Psoas muscle (tissue), 7 donors: ENCODE measurements at regions not wholly inside any gene's neighbourhood (a gene's known extent, or its start where the extent isn't known, plus 50 kb on each side); places are given as distances from the start of the nearest gene placed in this dataset.

Source experiments
- ATAC-seq, 4 donors: fragments of 200-7000 bp; cut with Tn5 transposase; one replicate each; pipeline ENCODE4 v1.9.1; 2020; ENCODE audit warnings: moderate library complexity in 3 of 4, mild to moderate bottlenecking in 2 of 4
- DNase-seq, 2 donors: peaks; one replicate each; pipeline ENCODE4 v3.0.0-alpha.2; 2020
- H3K27ac ChIP-seq: fragments of 200-600 bp; one replicate; pipeline ENCODE4 v1.8.0; 2022
- H3K27me3 ChIP-seq, 3 donors: fragments of 200-600 bp in 1 of 3; one replicate each; pipeline versions ENCODE4 v1.6.1 to v1.8.0; 2013 to 2022; ENCODE audit warnings: low read length in 2 of 3, mild to moderate bottlenecking in 2 of 3, moderate library complexity in 1 of 3; ENCODE audit not compliant: insufficient read depth in 3 of 3
- H3K36me3 ChIP-seq, 2 donors: fragments of 200-600 bp in 1 of 2; one replicate each; pipeline versions ENCODE4 v1.6.1 to v1.8.0; 2013 to 2022; ENCODE audit warnings: low read depth in 1 of 2, mild to moderate bottlenecking in 1 of 2, moderate library complexity in 1 of 2; ENCODE audit not compliant: insufficient read depth in 1 of 2
- H3K4me1 ChIP-seq: fragments of 200-600 bp; one replicate; pipeline ENCODE4 v1.8.0; 2022
- H3K4me3 ChIP-seq: fragments of 200-600 bp; one replicate; pipeline ENCODE4 v1.8.0; 2022; ENCODE audit warnings: mild to moderate bottlenecking
- H3K9me3 ChIP-seq: fragments of 200-600 bp; one replicate; pipeline ENCODE4 v1.8.0; 2022
- WGBS, 3 donors: extraction: QIAGEN DNeasy Blood & Tissue Kit; methylation state at CpG; one replicate each; pipeline versions ENCODE4 v1.1.6 to v1.1.7; 2013; 5-methylcytosine and 5-hydroxymethylcytosine counted together
- intact Hi-C, 2 donors: fragments of 100-400 bp; cut with DNase I; formaldehyde crosslinking; loops; one replicate each; pipeline versions ENCODE4 v1.11.0 to v1.14.2; 2022
- TF ChIP-seq, protein P1 (sequence below): fragments of 200-600 bp; IDR thresholded peaks from one replicate; pipeline ENCODE4 v1.8.0; 2022; ENCODE audit warnings: antibody characterized with exemption
- donor health status: healthy with polysubstance abuse.
- donor health status: DM: no; HTN: no; CAD: no; lungs with moderate emphysema.
- donor health status: Bipolar disorder and iron deficiency.
- donor health status: healthy.
- donor health status: DM: yes; HTN: yes; CAD: no.
- donor health status: DM: no; HTN: no; CAD: no.
- donor health status: DM: yes; HTN: yes; CAD: no.

DNA sequence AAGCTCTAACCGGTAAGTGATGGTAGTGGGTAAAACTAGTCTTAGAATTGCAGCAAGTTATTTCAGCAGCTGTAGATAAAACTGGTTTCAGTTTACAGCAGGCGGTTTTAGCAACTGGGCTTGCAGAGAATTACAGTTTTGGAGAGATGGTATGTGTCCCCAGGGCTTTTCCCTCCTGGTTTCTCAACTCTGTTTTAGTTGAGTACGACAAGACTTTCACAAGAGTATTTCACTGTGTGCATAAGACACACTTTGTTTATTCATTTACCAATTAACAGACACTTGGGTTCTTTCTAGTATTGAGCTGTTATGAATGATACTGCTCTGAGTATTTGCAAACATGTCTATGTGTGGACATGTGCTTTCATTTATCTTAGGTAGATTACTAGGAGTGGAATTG lies 65.6 kb upstream of the RFX8 start:
- H3K36me3 ChIP-seq: no peaks in the 10 kb centered on the region
- intact Hi-C loops: no loop called here
- 30 to 32% (median 32%) methylated on average over 3 of the region's 3 CpGs for WGBS, 3 donors
- no peak for ATAC-seq
- no peak for DNase-seq
- H3K4me1 ChIP-seq: no peaks in the 10 kb centered on the region
- TF ChIP-seq, protein P1, sequence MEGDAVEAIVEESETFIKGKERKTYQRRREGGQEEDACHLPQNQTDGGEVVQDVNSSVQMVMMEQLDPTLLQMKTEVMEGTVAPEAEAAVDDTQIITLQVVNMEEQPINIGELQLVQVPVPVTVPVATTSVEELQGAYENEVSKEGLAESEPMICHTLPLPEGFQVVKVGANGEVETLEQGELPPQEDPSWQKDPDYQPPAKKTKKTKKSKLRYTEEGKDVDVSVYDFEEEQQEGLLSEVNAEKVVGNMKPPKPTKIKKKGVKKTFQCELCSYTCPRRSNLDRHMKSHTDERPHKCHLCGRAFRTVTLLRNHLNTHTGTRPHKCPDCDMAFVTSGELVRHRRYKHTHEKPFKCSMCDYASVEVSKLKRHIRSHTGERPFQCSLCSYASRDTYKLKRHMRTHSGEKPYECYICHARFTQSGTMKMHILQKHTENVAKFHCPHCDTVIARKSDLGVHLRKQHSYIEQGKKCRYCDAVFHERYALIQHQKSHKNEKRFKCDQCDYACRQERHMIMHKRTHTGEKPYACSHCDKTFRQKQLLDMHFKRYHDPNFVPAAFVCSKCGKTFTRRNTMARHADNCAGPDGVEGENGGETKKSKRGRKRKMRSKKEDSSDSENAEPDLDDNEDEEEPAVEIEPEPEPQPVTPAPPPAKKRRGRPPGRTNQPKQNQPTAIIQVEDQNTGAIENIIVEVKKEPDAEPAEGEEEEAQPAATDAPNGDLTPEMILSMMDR: no peak
- no peak overlapping the region for H3K4me3 ChIP-seq
- H3K27ac ChIP-seq: no peak overlapping the region
- no peaks in the 10 kb centered on the region for H3K9me3 ChIP-seq
- H3K27me3 ChIP-seq: no peaks in the 10 kb centered on the region

DNA sequence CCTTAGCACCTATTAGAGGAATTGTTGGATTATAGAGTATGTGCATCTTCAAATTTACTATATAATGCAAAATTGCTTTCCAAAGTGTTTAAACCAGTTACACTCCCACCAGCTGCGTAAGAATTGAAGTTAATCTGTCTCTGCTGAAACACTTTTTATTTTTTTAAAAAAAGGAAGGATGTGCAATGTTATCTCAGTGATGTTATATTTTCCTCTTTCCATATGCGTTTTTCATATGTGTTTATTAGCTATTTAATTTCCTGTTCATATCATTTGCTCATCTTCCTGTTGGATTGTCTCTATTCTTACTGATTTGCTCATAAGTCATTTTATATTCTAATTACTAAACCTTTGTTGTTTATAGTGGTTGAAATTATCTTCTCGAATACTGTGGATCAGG lies 63.2 kb upstream of the RFX8 start:
- Histone ChIP-seq H3K4me1 (no peaks in the 10 kb centered on the region), H3K9me3 (no peaks in the 10 kb centered on the region), H3K27ac (no peak overlapping the region), H3K4me3 (no peak overlapping the region), H3K36me3 (no peaks in the 10 kb centered on the region), H3K27me3 (no peaks in the 10 kb centered on the region)
- ATAC-seq (no peak), DNase-seq (no peak)
- 71 to 84% (median 82%) methylated on average over 3 of the region's 3 CpGs for WGBS, 3 donors
- intact Hi-C loops: no loop called here
- TF ChIP-seq, protein P1: no peak

DNA sequence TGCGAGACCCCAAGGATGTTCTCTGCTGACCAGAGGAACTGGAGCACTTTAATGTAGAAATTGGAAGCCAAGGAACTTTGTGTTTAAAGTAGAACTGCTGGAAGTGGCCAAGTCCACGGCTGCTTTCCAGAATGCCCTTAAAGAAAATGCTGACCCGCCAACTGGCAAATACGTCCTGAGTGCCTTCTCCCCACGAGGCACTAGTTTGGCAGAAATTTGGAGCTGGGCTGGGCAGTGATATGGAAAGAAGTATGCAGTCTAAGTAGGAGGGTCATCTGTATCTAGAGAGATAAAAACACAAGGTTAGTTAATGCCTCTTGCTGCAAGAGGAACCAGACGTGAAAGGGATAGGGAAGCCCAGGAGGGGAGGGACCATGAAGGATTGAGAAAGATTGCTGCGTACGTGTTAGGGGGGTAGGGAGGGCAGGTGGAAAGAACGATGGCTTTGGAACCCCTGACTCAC lies 59.3 kb upstream of the RFX8 start:
- ATAC-seq: peak; percentile 23 to 75 (median 61)

DNA sequence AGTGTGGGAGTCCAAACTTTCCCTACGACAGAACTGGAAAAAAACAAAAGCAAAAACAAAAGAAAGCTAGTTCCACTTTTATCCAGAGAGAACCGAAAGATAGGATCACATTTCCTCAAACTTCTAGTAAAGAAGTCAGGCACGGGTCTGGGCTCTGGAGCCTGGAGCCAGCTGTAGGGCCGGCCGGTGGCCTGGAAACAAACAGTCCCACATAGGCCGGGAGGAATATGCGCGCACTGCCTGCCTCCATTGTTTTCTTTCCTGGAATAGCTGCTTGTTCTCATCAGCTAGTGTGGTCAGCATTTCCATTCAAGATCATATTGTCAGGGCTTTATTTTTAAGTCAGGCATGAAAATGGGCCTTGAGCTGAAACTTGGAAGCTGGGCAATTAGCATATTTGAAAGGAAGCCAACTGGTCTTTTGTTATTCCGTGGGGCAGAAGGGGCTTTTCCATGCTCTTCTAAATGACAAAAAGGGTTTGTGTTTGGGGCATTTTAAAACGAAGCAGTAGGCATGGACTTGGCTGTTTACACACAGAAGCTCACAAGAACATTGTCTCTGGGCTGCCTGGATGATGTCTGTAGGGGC lies 58.7 kb upstream of the RFX8 start:
- Histone ChIP-seq H3K9me3 (no peaks in the 10 kb centered on the region), H3K27ac (peak overlapping the region; percentile 64), H3K4me1 (no peaks in the 10 kb centered on the region), H3K36me3 (no peaks in the 10 kb centered on the region), H3K4me3 (no peak overlapping the region), H3K27me3 (no peaks in the 10 kb centered on the region)
- intact Hi-C loops: no loop called here
- TF ChIP-seq, protein P1: no peak
- 18 to 28% (median 22%) methylated on average over 10 of the region's 10 CpGs for WGBS, 3 donors
- ATAC-seq: peak; percentile 54 to 81 (median 58)
- no peak for DNase-seq

More for the DNA sequence above, 59.3 kb upstream of the RFX8 start:
- intact Hi-C loops: no loop called here
- Histone ChIP-seq H3K4me1 (no peaks in the 10 kb centered on the region), H3K36me3 (no peaks in the 10 kb centered on the region), H3K27me3 (no peaks in the 10 kb centered on the region), H3K27ac (peak overlapping the region; percentile 64), H3K4me3 (no peak overlapping the region), H3K9me3 (no peaks in the 10 kb centered on the region)
- TF ChIP-seq, protein P1: no peak
- no peak for DNase-seq
- 21 to 33% (median 27%) methylated on average over 9 of the region's 9 CpGs for WGBS, 3 donors

DNA sequence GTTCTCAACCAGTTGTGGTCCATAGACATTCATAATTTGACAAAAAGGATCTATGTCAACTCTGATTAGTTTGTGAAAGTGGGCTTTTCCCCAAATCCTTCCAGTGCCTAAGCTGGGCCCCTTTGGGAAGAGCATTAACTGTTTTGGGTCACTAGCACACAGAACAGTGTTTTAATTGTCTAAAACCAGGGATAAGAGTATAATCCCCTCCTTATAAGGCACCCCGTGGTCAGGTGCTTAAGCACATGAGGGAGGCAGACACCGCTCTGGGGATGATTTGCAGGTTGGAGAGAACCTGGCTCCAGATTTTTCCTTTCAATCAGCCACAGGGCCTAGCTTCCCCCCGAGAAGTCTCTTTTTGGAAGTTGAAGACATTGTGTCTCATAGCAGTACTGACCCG lies 53.6 kb upstream of the RFX8 start:
- no peak overlapping the region for H3K27ac ChIP-seq
- H3K4me1 ChIP-seq: peaks cover 12% of the 10 kb centered on the region
- no peak overlapping the region for H3K4me3 ChIP-seq
- ATAC-seq (no peak), DNase-seq (no peak)
- no peaks in the 10 kb centered on the region for H3K9me3 ChIP-seq
- TF ChIP-seq, protein P1: no peak
- 91 to 95% (median 94%) methylated on average over 4 of the region's 4 CpGs for WGBS, 3 donors
- intact Hi-C loops: no loop called here
- no peaks in the 10 kb centered on the region for H3K36me3 ChIP-seq
- H3K27me3 ChIP-seq: no peaks in the 10 kb centered on the region
